ENCODE measurements at regions not wholly inside any gene's neighbourhood (a gene's known extent, or its start where the extent isn't known, plus 50 kb on each side); places are given as distances from the start of the nearest gene placed in this dataset.

GRCh38 chr5:68433923-68434879, 218.6 kb downstream of the PIK3R1 start (continued):
- TF ChIP-seq ZNF629 (tag by site-specific recombination; IDR thresholded peaks at IDR 0.05) (no peak; the same call in 1 of the 2 replicates), EGR2 (tag by site-specific recombination; IDR thresholded peaks at IDR 0.05; ENCODE audit: low read depth) (peak; percentile 34; the same call in 1 of the 2 replicates), ZNF600 (tag by site-specific recombination; IDR thresholded peaks at IDR 0.05) (no peak; the same call in 1 of the 2 replicates), ZIC2 (tag by site-specific recombination; IDR thresholded peaks at IDR 0.05) (peak; percentile 35; the same call in 1 of the 2 replicates), MYNN (tag by site-specific recombination; IDR thresholded peaks at IDR 0.05; ENCODE audit: borderline replicate concordance) (no peak), ZNF184 (tag by site-specific recombination; IDR thresholded peaks at IDR 0.05) (no peak), ZNF514 (tag by site-specific recombination; IDR thresholded peaks at IDR 0.05) (no peak), ZNF768 (tag by site-specific recombination; IDR thresholded peaks at IDR 0.05) (0 out of 2 replicates have a peak, but pooled peaks have one; percentile 23), ZNF24 (tag by site-specific recombination; IDR thresholded peaks at IDR 0.05) (no peak), ZNF292 (tag by site-specific recombination; IDR thresholded peaks at IDR 0.05; ENCODE audit: borderline replicate concordance, low read depth) (no peak), ZNF248 (tag by site-specific recombination; IDR thresholded peaks at IDR 0.05) (no peak), SP3 (tag by site-specific recombination; IDR thresholded peaks at IDR 0.05) (no peak), ZNF37A (tag by site-specific recombination; IDR thresholded peaks at IDR 0.05) (no peak), ZNF677 (tag by site-specific recombination; IDR thresholded peaks at IDR 0.05) (no peak), ZNF350 (tag by site-specific recombination; IDR thresholded peaks at IDR 0.05) (no peak), ZNF701 (tag by site-specific recombination; IDR thresholded peaks at IDR 0.05) (no peak), ZNF521 (tag by site-specific recombination; IDR thresholded peaks at IDR 0.05) (no peak), ZNF792 (tag by site-specific recombination; IDR thresholded peaks at IDR 0.05) (no peak), SCRT2 (tag by site-specific recombination; IDR thresholded peaks at IDR 0.05) (no peak), ZNF549 (tag by site-specific recombination; IDR thresholded peaks at IDR 0.05) (no peak), KLF9 (tag by site-specific recombination; IDR thresholded peaks at IDR 0.05; ENCODE audit: low read depth) (0 out of 2 replicates have a peak, but pooled peaks have one; percentile 21), ZXDB (tag by site-specific recombination; IDR thresholded peaks at IDR 0.05) (peak; percentile 58; the same call in 1 of the 2 replicates), ZNF561 (tag by site-specific recombination; IDR thresholded peaks at IDR 0.05; ENCODE audit: borderline replicate concordance) (no peak), ZNF266 (tag by site-specific recombination; IDR thresholded peaks at IDR 0.05; ENCODE audit: low read depth) (no peak), RBAK (tag by site-specific recombination; IDR thresholded peaks at IDR 0.05) (no peak), ZNF585B (tag by site-specific recombination; IDR thresholded peaks at IDR 0.05) (no peak), SCRT1 (tag by site-specific recombination; IDR thresholded peaks at IDR 0.05; ENCODE audit: borderline replicate concordance) (no peak)
- TF ChIP-seq, protein P1, sequence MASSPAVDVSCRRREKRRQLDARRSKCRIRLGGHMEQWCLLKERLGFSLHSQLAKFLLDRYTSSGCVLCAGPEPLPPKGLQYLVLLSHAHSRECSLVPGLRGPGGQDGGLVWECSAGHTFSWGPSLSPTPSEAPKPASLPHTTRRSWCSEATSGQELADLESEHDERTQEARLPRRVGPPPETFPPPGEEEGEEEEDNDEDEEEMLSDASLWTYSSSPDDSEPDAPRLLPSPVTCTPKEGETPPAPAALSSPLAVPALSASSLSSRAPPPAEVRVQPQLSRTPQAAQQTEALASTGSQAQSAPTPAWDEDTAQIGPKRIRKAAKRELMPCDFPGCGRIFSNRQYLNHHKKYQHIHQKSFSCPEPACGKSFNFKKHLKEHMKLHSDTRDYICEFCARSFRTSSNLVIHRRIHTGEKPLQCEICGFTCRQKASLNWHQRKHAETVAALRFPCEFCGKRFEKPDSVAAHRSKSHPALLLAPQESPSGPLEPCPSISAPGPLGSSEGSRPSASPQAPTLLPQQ (tag by site-specific recombination; IDR thresholded peaks at IDR 0.05): no peak
- TF ChIP-seq, protein P2, sequence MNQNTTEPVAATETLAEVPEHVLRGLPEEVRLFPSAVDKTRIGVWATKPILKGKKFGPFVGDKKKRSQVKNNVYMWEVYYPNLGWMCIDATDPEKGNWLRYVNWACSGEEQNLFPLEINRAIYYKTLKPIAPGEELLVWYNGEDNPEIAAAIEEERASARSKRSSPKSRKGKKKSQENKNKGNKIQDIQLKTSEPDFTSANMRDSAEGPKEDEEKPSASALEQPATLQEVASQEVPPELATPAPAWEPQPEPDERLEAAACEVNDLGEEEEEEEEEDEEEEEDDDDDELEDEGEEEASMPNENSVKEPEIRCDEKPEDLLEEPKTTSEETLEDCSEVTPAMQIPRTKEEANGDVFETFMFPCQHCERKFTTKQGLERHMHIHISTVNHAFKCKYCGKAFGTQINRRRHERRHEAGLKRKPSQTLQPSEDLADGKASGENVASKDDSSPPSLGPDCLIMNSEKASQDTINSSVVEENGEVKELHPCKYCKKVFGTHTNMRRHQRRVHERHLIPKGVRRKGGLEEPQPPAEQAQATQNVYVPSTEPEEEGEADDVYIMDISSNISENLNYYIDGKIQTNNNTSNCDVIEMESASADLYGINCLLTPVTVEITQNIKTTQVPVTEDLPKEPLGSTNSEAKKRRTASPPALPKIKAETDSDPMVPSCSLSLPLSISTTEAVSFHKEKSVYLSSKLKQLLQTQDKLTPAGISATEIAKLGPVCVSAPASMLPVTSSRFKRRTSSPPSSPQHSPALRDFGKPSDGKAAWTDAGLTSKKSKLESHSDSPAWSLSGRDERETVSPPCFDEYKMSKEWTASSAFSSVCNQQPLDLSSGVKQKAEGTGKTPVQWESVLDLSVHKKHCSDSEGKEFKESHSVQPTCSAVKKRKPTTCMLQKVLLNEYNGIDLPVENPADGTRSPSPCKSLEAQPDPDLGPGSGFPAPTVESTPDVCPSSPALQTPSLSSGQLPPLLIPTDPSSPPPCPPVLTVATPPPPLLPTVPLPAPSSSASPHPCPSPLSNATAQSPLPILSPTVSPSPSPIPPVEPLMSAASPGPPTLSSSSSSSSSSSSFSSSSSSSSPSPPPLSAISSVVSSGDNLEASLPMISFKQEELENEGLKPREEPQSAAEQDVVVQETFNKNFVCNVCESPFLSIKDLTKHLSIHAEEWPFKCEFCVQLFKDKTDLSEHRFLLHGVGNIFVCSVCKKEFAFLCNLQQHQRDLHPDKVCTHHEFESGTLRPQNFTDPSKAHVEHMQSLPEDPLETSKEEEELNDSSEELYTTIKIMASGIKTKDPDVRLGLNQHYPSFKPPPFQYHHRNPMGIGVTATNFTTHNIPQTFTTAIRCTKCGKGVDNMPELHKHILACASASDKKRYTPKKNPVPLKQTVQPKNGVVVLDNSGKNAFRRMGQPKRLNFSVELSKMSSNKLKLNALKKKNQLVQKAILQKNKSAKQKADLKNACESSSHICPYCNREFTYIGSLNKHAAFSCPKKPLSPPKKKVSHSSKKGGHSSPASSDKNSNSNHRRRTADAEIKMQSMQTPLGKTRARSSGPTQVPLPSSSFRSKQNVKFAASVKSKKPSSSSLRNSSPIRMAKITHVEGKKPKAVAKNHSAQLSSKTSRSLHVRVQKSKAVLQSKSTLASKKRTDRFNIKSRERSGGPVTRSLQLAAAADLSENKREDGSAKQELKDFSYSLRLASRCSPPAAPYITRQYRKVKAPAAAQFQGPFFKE (tag by site-specific recombination; IDR thresholded peaks at IDR 0.05; ENCODE audit: borderline replicate concordance): no peak
- TF ChIP-seq, protein P3, sequence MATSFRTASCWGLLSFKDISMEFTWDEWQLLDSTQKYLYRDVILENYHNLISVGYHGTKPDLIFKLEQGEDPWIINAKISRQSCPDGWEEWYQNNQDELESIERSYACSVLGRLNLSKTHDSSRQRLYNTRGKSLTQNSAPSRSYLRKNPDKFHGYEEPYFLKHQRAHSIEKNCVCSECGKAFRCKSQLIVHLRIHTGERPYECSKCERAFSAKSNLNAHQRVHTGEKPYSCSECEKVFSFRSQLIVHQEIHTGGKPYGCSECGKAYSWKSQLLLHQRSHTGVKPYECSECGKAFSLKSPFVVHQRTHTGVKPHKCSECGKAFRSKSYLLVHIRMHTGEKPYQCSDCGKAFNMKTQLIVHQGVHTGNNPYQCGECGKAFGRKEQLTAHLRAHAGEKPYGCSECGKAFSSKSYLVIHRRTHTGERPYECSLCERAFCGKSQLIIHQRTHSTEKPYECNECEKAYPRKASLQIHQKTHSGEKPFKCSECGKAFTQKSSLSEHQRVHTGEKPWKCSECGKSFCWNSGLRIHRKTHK (tag by site-specific recombination; IDR thresholded peaks at IDR 0.05): no peak
- TF ChIP-seq, protein P4, sequence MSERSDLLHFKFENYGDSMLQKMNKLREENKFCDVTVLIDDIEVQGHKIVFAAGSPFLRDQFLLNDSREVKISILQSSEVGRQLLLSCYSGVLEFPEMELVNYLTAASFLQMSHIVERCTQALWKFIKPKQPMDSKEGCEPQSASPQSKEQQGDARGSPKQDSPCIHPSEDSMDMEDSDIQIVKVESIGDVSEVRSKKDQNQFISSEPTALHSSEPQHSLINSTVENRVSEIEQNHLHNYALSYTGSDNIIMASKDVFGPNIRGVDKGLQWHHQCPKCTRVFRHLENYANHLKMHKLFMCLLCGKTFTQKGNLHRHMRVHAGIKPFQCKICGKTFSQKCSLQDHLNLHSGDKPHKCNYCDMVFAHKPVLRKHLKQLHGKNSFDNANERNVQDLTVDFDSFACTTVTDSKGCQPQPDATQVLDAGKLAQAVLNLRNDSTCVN (tag by site-specific recombination; optimal IDR thresholded peaks at IDR 0.05): no peak
